K562 (cell line): ENCODE measurements at regions not wholly inside any gene's neighbourhood (a gene's known extent, or its start where the extent isn't known, plus 50 kb on each side); places are given as distances from the start of the nearest gene placed in this dataset.

ENCODE experiments used
- ATAC-seq: fragments of 200-7000 bp; cut with Tn5 transposase; 3 replicates; pipeline ENCODE4 v1.9.1; 2020; ENCODE audit warnings: moderate library complexity
- BruUV-seq: library from RNA; stranded (reverse); fragments of 400-500 nt; replicated peaks from 2 replicates; lab custom pipeline; 2021; lab: Mats Ljungman, UMichigan
- CTCF ChIA-PET: fragments of 300-600 bp; formaldehyde crosslinking; extraction: SDS; loops from one replicate; lab custom pipeline; 2021; ENCODE audit warnings: low intra/inter-chr PET ratio; lab: Yijun Ruan, JAX
- POLR2A ChIA-PET: fragments of 300-600, 350-650 bp; sonication (Branson Sonifier 250); formaldehyde crosslinking; extraction: SDS; loops from one replicate; lab custom pipeline; 2021; ENCODE audit warnings: antibody characterized with exemption, inconsistent platforms; lab: Yijun Ruan, JAX
- DNase-seq, 4 experiments: peaks; one replicate each; pipeline versions ENCODE4 v3.0.0 to v3.0.0-alpha.2; 2011 to 2018; ENCODE audit warnings: low spot score in 3 of 4, mixed read lengths in 3 of 4; ENCODE audit errors: extremely low read depth in 1 of 4
- FAIRE-seq: peaks from 2 replicates; lab custom pipeline; 2011; peaks lifted over from hg19 to GRCh38; lab: Jason Lieb, UNC
- H2AFZ ChIP-seq: 2 replicates; pipeline ENCODE4 v1.6.0; 2011; ENCODE audit warnings: low read depth, low read length, control low read depth, inconsistent platforms
- H3K27ac ChIP-seq: fragments of 200-600 bp; 3 replicates; pipeline ENCODE4 v1.8.0; 2011; ENCODE audit warnings: low read depth, mild to moderate bottlenecking, control low read depth, inconsistent platforms, low read length, moderate library complexity, mixed read lengths; ENCODE audit errors: extremely low read depth
- H3K27me3 ChIP-seq, 2 experiments: fragments of 300-600 bp in 1 of 2; 2 replicates in 1 of 2; 3 replicates in 1 of 2; pipeline versions ENCODE4 v1.6.0 to v1.8.0; 2011; ENCODE audit warnings: inconsistent platforms in 2 of 2, low read length in 2 of 2, mild to moderate bottlenecking in 1 of 2, mixed read lengths in 1 of 2, moderate library complexity in 1 of 2; ENCODE audit not compliant: control insufficient read depth in 2 of 2, insufficient read depth in 2 of 2
- H3K36me3 ChIP-seq: fragments of 300-600 bp; 3 replicates; pipeline ENCODE4 v1.8.0; 2011; ENCODE audit warnings: mild to moderate bottlenecking, low read length, inconsistent platforms; ENCODE audit not compliant: control insufficient read depth, insufficient read depth
- H3K4me1 ChIP-seq, 2 experiments: fragments of 200-600 bp in 1 of 2; replicated peaks in 1 of 2; 2 replicates in 1 of 2; 3 replicates in 1 of 2; pipeline versions ENCODE4 v1.5.1 to v1.8.0; 2011; ENCODE audit warnings: inconsistent platforms in 2 of 2, low read length in 2 of 2, mild to moderate bottlenecking in 1 of 2, mixed read lengths in 1 of 2, moderate library complexity in 1 of 2; ENCODE audit not compliant: control insufficient read depth in 2 of 2, insufficient read depth in 2 of 2
- H3K4me2 ChIP-seq: 2 replicates; pipeline ENCODE4 v1.6.1; 2011; ENCODE audit warnings: low read length, control low read depth, inconsistent platforms, mixed read lengths; ENCODE audit not compliant: insufficient read depth
- H3K4me3 ChIP-seq: fragments of 200-600 bp; sonication (generic), shearing (Covaris generic); 2 replicates; pipeline ENCODE4 v1.5.1; 2016; ENCODE audit warnings: control low read depth, inconsistent platforms
- H3K79me2 ChIP-seq: fragments of 200-600 bp; 3 replicates; pipeline ENCODE4 v1.8.0; 2011; ENCODE audit warnings: low read length, inconsistent platforms; ENCODE audit not compliant: control insufficient read depth, insufficient read depth
- H3K9ac ChIP-seq, 2 experiments: 2 replicates each; pipeline versions ENCODE4 v1.6.0 to v1.6.1; 2011; ENCODE audit warnings: low read depth in 2 of 2, low read length in 2 of 2, control low read depth in 1 of 2, inconsistent platforms in 1 of 2, mild to moderate bottlenecking in 1 of 2, mixed read lengths in 1 of 2; ENCODE audit not compliant: insufficient read depth in 1 of 2
- H3K9me1 ChIP-seq: one replicate; pipeline ENCODE4 v1.6.0; 2011; ENCODE audit warnings: inconsistent platforms, mild to moderate bottlenecking, low read length, moderate library complexity; ENCODE audit not compliant: control insufficient read depth, insufficient read depth
- H3K9me3 ChIP-seq: replicated peaks from 2 replicates; pipeline ENCODE4 v1.5.1; 2011; ENCODE audit warnings: low read depth, low read length, inconsistent platforms; ENCODE audit not compliant: control insufficient read depth, insufficient read depth
- H4K20me1 ChIP-seq: replicated peaks from 2 replicates; pipeline ENCODE4 v1.6.1; 2011; ENCODE audit warnings: low read length, inconsistent platforms, mixed read lengths; ENCODE audit not compliant: control insufficient read depth, insufficient read depth
- DNMT1 ChIP-seq: fragments of 450-650 bp; IDR thresholded peaks from 2 replicates; pipeline ENCODE4 v1.6.1; 2016; ENCODE audit warnings: antibody characterized with exemption, mild to moderate bottlenecking
- WGBS: fragments of 100-300 bp; shearing (Covaris generic); methylation state at CpG from one replicate; pipeline ENCODE4 v1.1.6; 2016; ENCODE audit warnings: low coverage, mixed read lengths; ENCODE audit not compliant: insufficient coverage; ENCODE audit errors: missing lambda C conversion rate; 5-methylcytosine and 5-hydroxymethylcytosine counted together
- in situ Hi-C: fragments of 300-500 bp; cut with MboI; formaldehyde crosslinking; loops from 4 replicates; pipeline ENCODE4 v1.15.0; 2018; ENCODE audit warnings: inconsistent platforms, mixed read lengths
- intact Hi-C: fragments of 100-400 bp; cut with micrococcal nuclease; formaldehyde crosslinking; loops from 2 replicates; pipeline ENCODE4 v1.14.2; 2022
- TF ChIP-seq, protein P1 (sequence below): fragments of 250-450 bp; sonication (Bioruptor Pico); IDR thresholded peaks from 2 replicates; pipeline ENCODE4 v1.4.0; 2020; ENCODE audit warnings: mild to moderate bottlenecking, moderate library complexity, borderline replicate concordance

DNA sequence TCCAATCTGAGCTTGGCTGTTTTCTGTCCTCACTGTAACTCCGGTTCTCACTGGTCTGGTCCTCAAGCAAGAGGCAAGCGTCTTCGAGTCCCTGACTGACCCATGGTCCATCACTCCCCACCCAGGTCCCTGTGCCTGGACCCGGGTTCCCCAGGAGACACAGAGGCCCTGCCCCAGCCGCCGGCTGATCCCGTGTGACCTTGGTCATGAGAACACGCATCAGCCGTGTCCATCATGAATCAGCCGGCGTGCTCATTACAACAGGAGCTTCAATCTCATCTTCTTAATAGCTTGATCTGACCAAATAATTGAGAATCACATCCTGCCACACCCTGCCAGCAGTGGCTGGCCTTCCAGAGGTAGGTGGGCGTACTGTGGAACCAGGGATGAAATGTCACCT, 545.1 kb downstream of the BRD1 start:
- POLR2A ChIA-PET: interaction anchor here (0.6 to 0.7 kb wide), 2 partner anchors 13 to 325 kb away, joined by 3 read pairs; no protein-coding TSS in a partner anchor
- no peak for TF ChIP-seq DNMT1
- TF ChIP-seq, protein P1, sequence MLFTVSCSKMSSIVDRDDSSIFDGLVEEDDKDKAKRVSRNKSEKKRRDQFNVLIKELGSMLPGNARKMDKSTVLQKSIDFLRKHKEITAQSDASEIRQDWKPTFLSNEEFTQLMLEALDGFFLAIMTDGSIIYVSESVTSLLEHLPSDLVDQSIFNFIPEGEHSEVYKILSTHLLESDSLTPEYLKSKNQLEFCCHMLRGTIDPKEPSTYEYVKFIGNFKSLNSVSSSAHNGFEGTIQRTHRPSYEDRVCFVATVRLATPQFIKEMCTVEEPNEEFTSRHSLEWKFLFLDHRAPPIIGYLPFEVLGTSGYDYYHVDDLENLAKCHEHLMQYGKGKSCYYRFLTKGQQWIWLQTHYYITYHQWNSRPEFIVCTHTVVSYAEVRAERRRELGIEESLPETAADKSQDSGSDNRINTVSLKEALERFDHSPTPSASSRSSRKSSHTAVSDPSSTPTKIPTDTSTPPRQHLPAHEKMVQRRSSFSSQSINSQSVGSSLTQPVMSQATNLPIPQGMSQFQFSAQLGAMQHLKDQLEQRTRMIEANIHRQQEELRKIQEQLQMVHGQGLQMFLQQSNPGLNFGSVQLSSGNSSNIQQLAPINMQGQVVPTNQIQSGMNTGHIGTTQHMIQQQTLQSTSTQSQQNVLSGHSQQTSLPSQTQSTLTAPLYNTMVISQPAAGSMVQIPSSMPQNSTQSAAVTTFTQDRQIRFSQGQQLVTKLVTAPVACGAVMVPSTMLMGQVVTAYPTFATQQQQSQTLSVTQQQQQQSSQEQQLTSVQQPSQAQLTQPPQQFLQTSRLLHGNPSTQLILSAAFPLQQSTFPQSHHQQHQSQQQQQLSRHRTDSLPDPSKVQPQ (CRISPR knock-in tag): no peak
- Histone ChIP-seq H3K9me3 (no peaks in the 10 kb centered on the region), H3K79me2 (no peaks in the 10 kb centered on the region), H3K9me1 (no peaks in the 10 kb centered on the region), H3K4me2 (no peak overlapping the region), H4K20me1 (no peaks in the 10 kb centered on the region), H2AFZ (no peak overlapping the region), H3K9ac (no peak overlapping the region), H3K27ac (no peak overlapping the region), H3K36me3 (no peaks in the 10 kb centered on the region), H3K4me1 (no peaks in the 10 kb centered on the region), H3K4me3 (no peak overlapping the region), H3K27me3 (peaks cover 0 to 34% of the 10 kb centered on the region in 2 experiments; a peak in 3 of 5 replicates)
- no TSS peak for BruUV-seq
- CTCF ChIA-PET: no interaction called here
- in situ Hi-C loops (no loop called here), intact Hi-C loops (no loop called here)
- 3% methylated on average over 11 of the region's 12 CpGs for WGBS
- ATAC-seq (no peak), DNase-seq (no peak), FAIRE-seq (no peak)
